ENCODE measurements at regions not wholly inside any gene's neighbourhood (a gene's known extent, or its start where the extent isn't known, plus 50 kb on each side); places are given as distances from the start of the nearest gene placed in this dataset.

- no peaks in the 10 kb centered on the region for H3K27me3 ChIP-seq (ENCODE audit: insufficient read depth, low read length)
- H3K4me1 ChIP-seq (ENCODE audit: insufficient read depth, low read length) = no peaks in the 10 kb centered on the region
- no peaks in the 10 kb centered on the region for H3K36me3 ChIP-seq (ENCODE audit: insufficient read depth, low read length)
- H3K9me3 ChIP-seq (ENCODE audit: low read length) = no peaks in the 10 kb centered on the region
- H3K4me3 ChIP-seq (ENCODE audit: low read length) = no peak overlapping the region
- no peak overlapping the region for H2AFZ ChIP-seq (ENCODE audit: low read depth, low read length)
Measured at GRCh38 chr4:164154416-164154815, 599.5 kb upstream of the SMIM31 start.

DNA sequence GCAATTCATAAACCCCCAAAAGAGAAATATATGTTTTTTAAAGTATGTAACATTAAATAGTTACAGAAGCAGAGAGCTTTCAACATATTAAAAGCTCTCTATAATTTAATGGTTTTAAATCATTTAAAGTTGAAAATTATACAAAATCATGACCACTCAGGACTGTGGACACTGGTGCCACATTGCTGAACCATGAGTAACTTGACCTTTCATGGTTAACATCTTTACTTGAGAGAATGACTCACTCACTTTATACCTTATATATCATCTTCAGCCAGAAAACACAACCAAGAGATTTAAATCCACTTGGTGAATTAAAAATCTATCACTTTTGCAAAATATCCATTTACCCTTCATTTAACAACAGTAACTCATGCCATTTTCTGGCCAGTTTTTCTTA, 584.3 kb upstream of the SMIM31 start:
- Histone ChIP-seq H2AFZ (ENCODE audit: low read depth, low read length) (no peak overlapping the region), H3K4me3 (ENCODE audit: low read length) (no peak overlapping the region), H3K36me3 (ENCODE audit: insufficient read depth, low read length) (no peaks in the 10 kb centered on the region), H3K27me3 (ENCODE audit: insufficient read depth, low read length) (no peaks in the 10 kb centered on the region), H3K9me3 (ENCODE audit: low read length) (no peaks in the 10 kb centered on the region), H3K4me1 (ENCODE audit: insufficient read depth, low read length) (no peaks in the 10 kb centered on the region)

DNA sequence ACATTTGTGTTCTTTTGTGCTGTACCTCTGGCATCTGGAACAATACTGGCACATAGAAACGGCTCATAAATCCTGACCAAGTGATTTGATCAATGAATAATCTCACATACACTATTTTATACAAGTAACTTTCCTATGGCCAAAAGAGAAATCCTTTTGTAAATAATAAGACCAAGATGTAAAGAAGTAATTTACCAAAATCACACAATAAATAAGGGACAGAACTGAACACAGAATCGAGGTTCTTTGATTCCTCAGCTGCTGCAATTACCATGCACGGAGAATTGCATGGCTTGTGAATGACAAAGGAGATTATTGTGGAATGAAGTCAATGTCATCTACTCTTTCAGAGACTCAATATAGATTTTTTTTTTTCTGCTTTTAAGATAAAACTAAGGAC, 576.8 kb upstream of the SMIM31 start:
- Histone ChIP-seq H3K4me1 (ENCODE audit: insufficient read depth, low read length) (peaks cover 10% of the 10 kb centered on the region), H3K4me3 (ENCODE audit: low read length) (no peak overlapping the region), H3K9me3 (ENCODE audit: low read length) (no peaks in the 10 kb centered on the region), H2AFZ (ENCODE audit: low read depth, low read length) (peak overlapping the region; percentile 40), H3K27me3 (ENCODE audit: insufficient read depth, low read length) (no peaks in the 10 kb centered on the region), H3K36me3 (ENCODE audit: insufficient read depth, low read length) (no peaks in the 10 kb centered on the region)

- no peaks in the 10 kb centered on the region for H3K36me3 ChIP-seq (ENCODE audit: insufficient read depth, low read length)
- peaks cover 10% of the 10 kb centered on the region for H3K4me1 ChIP-seq (ENCODE audit: insufficient read depth, low read length)
- no peaks in the 10 kb centered on the region for H3K27me3 ChIP-seq (ENCODE audit: insufficient read depth, low read length)
- no peaks in the 10 kb centered on the region for H3K9me3 ChIP-seq (ENCODE audit: low read length)
- H2AFZ ChIP-seq (ENCODE audit: low read depth, low read length) = peak overlapping the region; percentile 40
- H3K4me3 ChIP-seq (ENCODE audit: low read length) = no peak overlapping the region
Measured at GRCh38 chr4:164177753-164178152, 576.2 kb upstream of the SMIM31 start.

GRCh38 chr4:164188236-164188635, 565.7 kb upstream of the SMIM31 start:
- H2AFZ ChIP-seq (ENCODE audit: low read depth, low read length) = no peak overlapping the region
- H3K27me3 ChIP-seq (ENCODE audit: insufficient read depth, low read length) = no peaks in the 10 kb centered on the region
- no peak overlapping the region for H3K4me3 ChIP-seq (ENCODE audit: low read length)
- H3K4me1 ChIP-seq (ENCODE audit: insufficient read depth, low read length) = no peaks in the 10 kb centered on the region
- no peaks in the 10 kb centered on the region for H3K36me3 ChIP-seq (ENCODE audit: insufficient read depth, low read length)
- H3K9me3 ChIP-seq (ENCODE audit: low read length) = no peaks in the 10 kb centered on the region

DNA sequence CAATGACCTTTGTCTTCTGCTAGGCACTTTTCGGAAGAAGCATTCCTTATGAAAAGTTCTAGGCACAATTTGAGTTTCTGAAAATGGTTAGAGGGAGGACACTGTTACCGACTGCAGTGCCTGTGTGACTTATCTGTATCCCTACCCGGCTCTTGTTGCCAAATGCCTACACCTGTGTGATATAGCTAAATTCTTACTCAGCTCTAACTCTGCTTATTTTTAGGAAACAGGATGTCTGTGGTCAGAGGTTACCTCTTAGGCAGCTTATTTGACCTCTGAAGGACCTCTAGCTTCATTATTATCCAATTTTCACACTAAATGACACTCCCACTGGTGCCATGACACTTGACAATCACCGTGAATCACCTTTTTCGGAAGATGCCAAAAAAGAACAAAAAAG, 561.1 kb upstream of the SMIM31 start:
- Histone ChIP-seq H2AFZ (ENCODE audit: low read depth, low read length) (no peak overlapping the region), H3K4me3 (ENCODE audit: low read length) (no peak overlapping the region), H3K4me1 (ENCODE audit: insufficient read depth, low read length) (no peaks in the 10 kb centered on the region), H3K36me3 (ENCODE audit: insufficient read depth, low read length) (no peaks in the 10 kb centered on the region), H3K9me3 (ENCODE audit: low read length) (no peaks in the 10 kb centered on the region), H3K27me3 (ENCODE audit: insufficient read depth, low read length) (no peaks in the 10 kb centered on the region)

GRCh38 chr4:164193676-164194075, 560.3 kb upstream of the SMIM31 start:
- no peaks in the 10 kb centered on the region for H3K4me1 ChIP-seq (ENCODE audit: insufficient read depth, low read length)
- no peaks in the 10 kb centered on the region for H3K36me3 ChIP-seq (ENCODE audit: insufficient read depth, low read length)
- H3K4me3 ChIP-seq (ENCODE audit: low read length) = no peak overlapping the region
- H3K27me3 ChIP-seq (ENCODE audit: insufficient read depth, low read length) = no peaks in the 10 kb centered on the region
- no peak overlapping the region for H2AFZ ChIP-seq (ENCODE audit: low read depth, low read length)
- no peaks in the 10 kb centered on the region for H3K9me3 ChIP-seq (ENCODE audit: low read length)

GRCh38 chr4:164197556-164197955, 556.4 kb upstream of the SMIM31 start:
- H3K4me1 ChIP-seq (ENCODE audit: insufficient read depth, low read length) = no peaks in the 10 kb centered on the region
- H3K27me3 ChIP-seq (ENCODE audit: insufficient read depth, low read length) = no peaks in the 10 kb centered on the region
- H3K4me3 ChIP-seq (ENCODE audit: low read length) = no peak overlapping the region
- H3K36me3 ChIP-seq (ENCODE audit: insufficient read depth, low read length) = no peaks in the 10 kb centered on the region
- no peaks in the 10 kb centered on the region for H3K9me3 ChIP-seq (ENCODE audit: low read length)
- no peak overlapping the region for H2AFZ ChIP-seq (ENCODE audit: low read depth, low read length)

DNA sequence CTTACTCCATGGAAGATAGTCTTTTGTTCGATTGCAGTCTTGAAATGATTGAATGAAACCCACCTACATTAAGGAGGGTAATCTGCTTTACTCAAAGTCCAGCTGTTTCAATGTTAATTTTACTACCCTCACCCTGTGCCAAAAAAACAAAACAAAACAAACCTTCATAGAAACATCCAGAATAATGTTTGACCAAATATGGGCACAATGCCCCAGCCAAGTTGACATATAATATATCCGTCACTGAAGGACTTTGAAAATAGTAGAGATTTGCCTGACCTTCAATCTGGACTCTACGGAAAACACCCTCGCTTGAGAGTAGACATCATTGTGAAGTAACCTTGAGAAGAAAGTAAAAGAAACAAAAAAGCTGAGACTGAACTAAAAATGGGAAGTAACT, 550.5 kb upstream of the SMIM31 start:
- H2AFZ ChIP-seq (ENCODE audit: low read depth, low read length) = no peak overlapping the region
- no peak overlapping the region for H3K4me3 ChIP-seq (ENCODE audit: low read length)
- H3K36me3 ChIP-seq (ENCODE audit: insufficient read depth, low read length) = no peaks in the 10 kb centered on the region
- H3K27me3 ChIP-seq (ENCODE audit: insufficient read depth, low read length) = no peaks in the 10 kb centered on the region
- H3K9me3 ChIP-seq (ENCODE audit: low read length) = no peaks in the 10 kb centered on the region
- peaks cover 14% of the 10 kb centered on the region for H3K4me1 ChIP-seq (ENCODE audit: insufficient read depth, low read length)

- Histone ChIP-seq H3K4me3 (ENCODE audit: low read length) (no peak overlapping the region), H3K4me1 (ENCODE audit: insufficient read depth, low read length) (peaks cover 14% of the 10 kb centered on the region), H3K36me3 (ENCODE audit: insufficient read depth, low read length) (no peaks in the 10 kb centered on the region), H3K9me3 (ENCODE audit: low read length) (no peaks in the 10 kb centered on the region), H2AFZ (ENCODE audit: low read depth, low read length) (peak overlapping the region; percentile 67), H3K27me3 (ENCODE audit: insufficient read depth, low read length) (no peaks in the 10 kb centered on the region)
Measured at GRCh38 chr4:164204434-164204833, 549.5 kb upstream of the SMIM31 start.

- Histone ChIP-seq H3K27me3 (ENCODE audit: insufficient read depth, low read length) (no peaks in the 10 kb centered on the region), H3K9me3 (ENCODE audit: low read length) (no peaks in the 10 kb centered on the region), H2AFZ (ENCODE audit: low read depth, low read length) (no peak overlapping the region), H3K36me3 (ENCODE audit: insufficient read depth, low read length) (no peaks in the 10 kb centered on the region), H3K4me1 (ENCODE audit: insufficient read depth, low read length) (peaks cover 14% of the 10 kb centered on the region), H3K4me3 (ENCODE audit: low read length) (no peak overlapping the region)
Measured at GRCh38 chr4:164207460-164207859, 546.5 kb upstream of the SMIM31 start.

DNA sequence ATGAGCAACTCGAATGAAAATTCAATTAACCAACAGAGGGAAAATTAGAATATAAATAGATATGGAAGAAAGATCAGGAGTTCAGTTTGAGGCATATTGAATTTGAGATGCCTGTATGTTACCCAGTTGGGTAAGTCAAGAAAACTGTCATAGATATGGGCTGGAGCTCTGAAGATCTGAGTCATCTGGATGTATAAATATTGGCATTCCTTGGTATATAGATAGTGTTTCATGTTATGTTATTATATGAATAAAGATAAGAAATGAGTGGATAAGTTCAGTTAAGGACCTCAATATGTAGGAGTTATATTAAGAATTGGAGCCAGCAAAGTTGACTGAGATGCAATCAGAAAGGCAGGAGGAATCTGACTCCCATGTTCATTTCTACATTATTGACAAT, 543.6 kb upstream of the SMIM31 start:
- H3K27me3 ChIP-seq (ENCODE audit: insufficient read depth, low read length) = no peaks in the 10 kb centered on the region
- no peaks in the 10 kb centered on the region for H3K36me3 ChIP-seq (ENCODE audit: insufficient read depth, low read length)
- H3K4me3 ChIP-seq (ENCODE audit: low read length) = no peak overlapping the region
- no peaks in the 10 kb centered on the region for H3K4me1 ChIP-seq (ENCODE audit: insufficient read depth, low read length)
- H3K9me3 ChIP-seq (ENCODE audit: low read length) = no peaks in the 10 kb centered on the region
- H2AFZ ChIP-seq (ENCODE audit: low read depth, low read length) = no peak overlapping the region

DNA sequence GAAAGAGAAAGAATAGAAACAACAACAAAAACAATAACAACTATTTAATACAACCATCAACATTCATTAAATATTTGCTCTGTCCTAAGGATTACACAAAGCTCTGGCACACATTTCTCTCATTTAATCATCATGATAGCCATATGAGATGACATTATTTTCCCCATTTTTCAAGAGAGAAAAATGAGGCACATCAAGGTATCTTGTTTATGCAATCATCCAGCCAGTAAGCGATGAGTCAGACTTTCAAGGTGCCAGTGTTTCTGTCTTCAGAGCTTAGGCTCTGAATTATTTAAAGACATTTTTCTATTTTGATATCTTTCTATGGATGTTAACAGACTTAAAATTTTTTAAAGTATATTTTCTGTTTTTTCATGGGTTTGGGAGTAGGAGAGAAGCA, 541.8 kb upstream of the SMIM31 start:
- no peaks in the 10 kb centered on the region for H3K36me3 ChIP-seq (ENCODE audit: insufficient read depth, low read length)
- H3K9me3 ChIP-seq (ENCODE audit: low read length) = no peaks in the 10 kb centered on the region
- no peaks in the 10 kb centered on the region for H3K4me1 ChIP-seq (ENCODE audit: insufficient read depth, low read length)
- no peak overlapping the region for H2AFZ ChIP-seq (ENCODE audit: low read depth, low read length)
- no peak overlapping the region for H3K4me3 ChIP-seq (ENCODE audit: low read length)
- H3K27me3 ChIP-seq (ENCODE audit: insufficient read depth, low read length) = no peaks in the 10 kb centered on the region

GRCh38 chr4:164212714-164213113, 541.2 kb upstream of the SMIM31 start:
- Histone ChIP-seq H3K36me3 (ENCODE audit: insufficient read depth, low read length) (no peaks in the 10 kb centered on the region), H2AFZ (ENCODE audit: low read depth, low read length) (no peak overlapping the region), H3K4me1 (ENCODE audit: insufficient read depth, low read length) (no peaks in the 10 kb centered on the region), H3K9me3 (ENCODE audit: low read length) (no peaks in the 10 kb centered on the region), H3K27me3 (ENCODE audit: insufficient read depth, low read length) (no peaks in the 10 kb centered on the region), H3K4me3 (ENCODE audit: low read length) (no peak overlapping the region)
